Pancreas (tissue), 10 donors: ENCODE measurements at regions not wholly inside any gene's neighbourhood (a gene's known extent, or its start where the extent isn't known, plus 50 kb on each side); places are given as distances from the start of the nearest gene placed in this dataset.

ENCODE experiments used
- ATAC-seq, 4 donors: fragments of 200-7000 bp; cut with Tn5 transposase; one replicate each; pipeline versions ENCODE4 v1.8.0 to v1.9.1; 2020; ENCODE audit warnings: mild to moderate bottlenecking in 4 of 4, moderate library complexity in 4 of 4
- DNase-seq, 6 donors: peaks; one replicate each; pipeline ENCODE4 v3.0.0-alpha.2; 2020
- FAIRE-seq: peaks from 2 replicates; lab custom pipeline; 2012; peaks lifted over from hg19 to GRCh38; lab: Jason Lieb, UNC
- H3K27ac ChIP-seq, 4 donors: fragments of 200-600 bp; sonication (generic); 1 replicate in 3 of 4; 2 replicates in 1 of 4; pipeline versions ENCODE4 v1.5.0 to v1.8.0; 2020
- H3K27me3 ChIP-seq, 4 donors: fragments of 200-600 bp; one replicate each; pipeline ENCODE4 v1.8.0; 2021
- H3K36me3 ChIP-seq, 3 donors: fragments of 200-600 bp; sonication (generic) in 1 of 3; one replicate each; pipeline versions ENCODE4 v1.5.0 to v1.8.0; 2020 to 2021
- H3K4me1 ChIP-seq, 3 donors: fragments of 200-600 bp; one replicate each; pipeline ENCODE4 v1.8.0; 2021
- H3K4me3 ChIP-seq, 4 donors: fragments of 200-600 bp; sonication (generic) in 2 of 4; one replicate each; pipeline versions ENCODE4 v1.5.0 to v1.8.0; 2020 to 2021
- H3K9me3 ChIP-seq, 4 donors: fragments of 200-600 bp; one replicate each; pipeline ENCODE4 v1.8.0; 2021
- WGBS, 2 donors: extraction: QIAGEN DNeasy Blood & Tissue Kit; methylation state at CpG; one replicate each; pipeline ENCODE4 v1.1.7; 2013; 5-methylcytosine and 5-hydroxymethylcytosine counted together
- intact Hi-C, 3 donors: fragments of 100-400 bp; cut with DNase I; formaldehyde crosslinking; loops; one replicate each; pipeline versions ENCODE4 v1.11.1 to v1.14.2; 2022
- TF ChIP-seq, protein P1 (sequence below), 4 donors: fragments of 200-600 bp; sonication (generic) in 3 of 4; IDR thresholded peaks; one replicate each; pipeline versions ENCODE4 v1.5.0 to v1.8.0; 2021; ENCODE audit warnings: antibody characterized with exemption in 4 of 4
- donor health status: healthy with polysubstance abuse.
- donor health status: DM: no; HTN: no; CAD: no; lungs with moderate emphysema.
- donor health status: DM: no; HTN: no; CAD: no.
- donor health status: control.
- donor health status: control.
- donor health status: Bipolar disorder and iron deficiency.
- donor health status: DM: yes; HTN: yes; CAD: no.
- donor health status: DM: no; HTN: no; CAD: no.
- donor health status: DM: no; HTN: no; CAD: no.
- donor health status: DM: yes; HTN: yes; CAD: no.

GRCh38 chr13:111458001-111458531 is 137.6 kb downstream of the TEX29 start:
- no peaks in the 10 kb centered on the region for H3K9me3 ChIP-seq
- no peak for ATAC-seq
- H3K4me3 ChIP-seq, result no peak overlapping the region
- 62 to 80% methylated on average over 12 of the region's 12 CpGs for WGBS, 2 donors
- FAIRE-seq, result no peak
- intact Hi-C loops, result no loop called here
- TF ChIP-seq, protein P1, sequence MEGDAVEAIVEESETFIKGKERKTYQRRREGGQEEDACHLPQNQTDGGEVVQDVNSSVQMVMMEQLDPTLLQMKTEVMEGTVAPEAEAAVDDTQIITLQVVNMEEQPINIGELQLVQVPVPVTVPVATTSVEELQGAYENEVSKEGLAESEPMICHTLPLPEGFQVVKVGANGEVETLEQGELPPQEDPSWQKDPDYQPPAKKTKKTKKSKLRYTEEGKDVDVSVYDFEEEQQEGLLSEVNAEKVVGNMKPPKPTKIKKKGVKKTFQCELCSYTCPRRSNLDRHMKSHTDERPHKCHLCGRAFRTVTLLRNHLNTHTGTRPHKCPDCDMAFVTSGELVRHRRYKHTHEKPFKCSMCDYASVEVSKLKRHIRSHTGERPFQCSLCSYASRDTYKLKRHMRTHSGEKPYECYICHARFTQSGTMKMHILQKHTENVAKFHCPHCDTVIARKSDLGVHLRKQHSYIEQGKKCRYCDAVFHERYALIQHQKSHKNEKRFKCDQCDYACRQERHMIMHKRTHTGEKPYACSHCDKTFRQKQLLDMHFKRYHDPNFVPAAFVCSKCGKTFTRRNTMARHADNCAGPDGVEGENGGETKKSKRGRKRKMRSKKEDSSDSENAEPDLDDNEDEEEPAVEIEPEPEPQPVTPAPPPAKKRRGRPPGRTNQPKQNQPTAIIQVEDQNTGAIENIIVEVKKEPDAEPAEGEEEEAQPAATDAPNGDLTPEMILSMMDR (IDR thresholded peaks at IDR 0.05), result no peak
- H3K27ac ChIP-seq, result no peak overlapping the region
- peaks cover 0 to 2% (median 0%) of the 10 kb centered on the region in 4 donors for H3K27me3 ChIP-seq
- peak in 1 of 6 donors; percentile 43 for DNase-seq
- H3K4me1 ChIP-seq, result no peaks in the 10 kb centered on the region
- no peaks in the 10 kb centered on the region for H3K36me3 ChIP-seq

GRCh38 chr13:111458739-111459138 is 138.3 kb downstream of the TEX29 start:
- no peaks in the 10 kb centered on the region for H3K4me1 ChIP-seq
- peaks cover 0 to 2% (median 0%) of the 10 kb centered on the region in 4 donors for H3K27me3 ChIP-seq
- TF ChIP-seq, protein P1 (IDR thresholded peaks at IDR 0.05), result no peak
- intact Hi-C loops, result no loop called here
- no peak overlapping the region for H3K4me3 ChIP-seq
- ATAC-seq (no peak), FAIRE-seq (no peak), DNase-seq (peak in 1 of 6 donors; percentile 38)
- H3K27ac ChIP-seq, result no peak overlapping the region
- H3K9me3 ChIP-seq, result no peaks in the 10 kb centered on the region
- H3K36me3 ChIP-seq, result no peaks in the 10 kb centered on the region
- 76 to 91% methylated on average over 16 of the region's 16 CpGs for WGBS, 2 donors

GRCh38 chr13:111459803-111460547 is 139.5 kb downstream of the TEX29 start:
- WGBS, 2 donors, result 72 to 80% methylated on average over 9 of the region's 9 CpGs
- H3K27me3 ChIP-seq, result no peaks in the 10 kb centered on the region
- DNase-seq, result no peak

DNA sequence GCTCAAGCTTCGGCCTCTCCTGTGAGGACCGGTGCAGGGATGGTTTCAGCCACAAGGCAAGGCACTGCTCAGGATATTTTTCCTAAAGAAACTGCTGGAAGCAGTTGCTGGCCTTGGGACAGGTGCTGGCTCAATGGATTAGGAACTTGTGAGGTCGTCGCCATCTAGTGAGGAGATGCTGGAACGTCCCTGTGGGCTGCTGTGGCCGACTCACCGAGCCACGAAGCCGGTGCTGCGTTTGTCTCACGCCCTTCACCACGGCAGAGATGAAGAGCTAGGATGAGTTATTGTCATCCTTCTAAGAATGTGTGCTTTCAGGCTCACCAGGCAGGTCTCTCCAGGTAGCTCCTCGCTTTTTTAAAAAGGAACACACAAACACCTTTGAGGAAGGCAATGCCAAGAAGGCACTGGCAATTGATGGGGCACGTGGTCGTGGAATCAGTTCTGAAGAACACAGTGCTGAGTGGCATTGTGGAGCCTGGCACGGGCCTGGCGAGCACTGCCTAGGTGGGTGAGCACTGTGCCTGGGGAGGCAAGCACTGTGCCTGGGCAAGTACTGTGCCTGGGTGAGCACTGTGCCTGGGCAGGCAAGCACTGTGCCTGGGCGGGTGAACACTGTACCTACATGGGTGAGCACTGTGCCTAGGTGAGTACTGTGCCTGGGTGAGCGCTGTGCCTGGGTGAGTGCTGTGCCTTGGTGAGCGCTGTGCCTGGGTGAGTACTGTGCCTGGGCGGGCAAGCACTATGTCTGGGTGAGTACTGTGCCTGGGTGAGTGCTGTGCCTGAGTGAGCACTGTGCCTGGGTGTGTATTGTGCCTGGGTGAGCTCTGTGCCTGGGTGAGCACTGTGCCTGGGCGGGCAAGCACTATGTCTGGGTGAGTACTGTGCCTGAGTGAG is 140.4 kb downstream of the TEX29 start:
- 29 to 35% methylated on average over 22 of the region's 22 CpGs for WGBS, 2 donors
- ATAC-seq (peak; percentile 50 to 93 (median 84)), DNase-seq (peak in 3 of 6 donors; percentile 20 to 51 (median 42)), FAIRE-seq (no peak)
- no peak overlapping the region for H3K27ac ChIP-seq
- H3K9me3 ChIP-seq, result no peaks in the 10 kb centered on the region
- H3K27me3 ChIP-seq, result peaks cover 0 to 2% (median 0%) of the 10 kb centered on the region in 4 donors
- TF ChIP-seq, protein P1 (IDR thresholded peaks at IDR 0.05), result peak in 2 of 4 donors; percentile 21 to 27
- intact Hi-C loops, result no loop called here
- no peaks in the 10 kb centered on the region for H3K36me3 ChIP-seq
- no peak overlapping the region for H3K4me3 ChIP-seq
- no peaks in the 10 kb centered on the region for H3K4me1 ChIP-seq

More at GRCh38 chr13:111459803-111460547, 139.5 kb downstream of the TEX29 start:
- intact Hi-C loops, result no loop called here
- no peak overlapping the region for H3K27ac ChIP-seq
- no peak overlapping the region for H3K4me3 ChIP-seq
- H3K36me3 ChIP-seq, result no peaks in the 10 kb centered on the region
- TF ChIP-seq, protein P1 (IDR thresholded peaks at IDR 0.05), result no peak
- FAIRE-seq (no peak), ATAC-seq (no peak)
- H3K9me3 ChIP-seq, result no peaks in the 10 kb centered on the region
- no peaks in the 10 kb centered on the region for H3K4me1 ChIP-seq
